Right atrium auricular region (tissue), 2 donors: ENCODE measurements at regions not wholly inside any gene's neighbourhood (a gene's known extent, or its start where the extent isn't known, plus 50 kb on each side); places are given as distances from the start of the nearest gene placed in this dataset.

Experiments used
- DNase-seq: peaks from one replicate; pipeline ENCODE4 v3.0.0-alpha.2; 2019; ENCODE audit warnings: low spot score
- H3K27ac ChIP-seq, 2 donors: fragments of 200-600 bp; sonication (generic); 1 replicate in 1 of 2; 2 replicates in 1 of 2; pipeline ENCODE4 v1.5.1; 2016 to 2019
- H3K27me3 ChIP-seq, 2 donors: fragments of 200-600 bp; sonication (generic); one replicate each; pipeline versions ENCODE4 v1.5.1 to v1.6.0; 2017 to 2019
- H3K36me3 ChIP-seq: fragments of 200-600 bp; sonication (generic); one replicate; pipeline ENCODE4 v1.5.1; 2016
- H3K4me1 ChIP-seq, 2 donors: fragments of 200-600 bp; sonication (generic); one replicate each; pipeline versions ENCODE4 v1.5.1 to v1.6.0; 2017 to 2019
- H3K4me3 ChIP-seq, 2 donors: fragments of 200-600 bp; sonication (generic); 1 replicate in 1 of 2; 2 replicates in 1 of 2; pipeline ENCODE4 v1.5.1; 2017 to 2019; ENCODE audit warnings: mild to moderate bottlenecking in 1 of 2, moderate library complexity in 1 of 2
- H3K9me3 ChIP-seq, 2 donors: fragments of 200-600 bp; sonication (generic); one replicate each; pipeline ENCODE4 v1.5.1; 2019
- CTCF ChIP-seq, 2 donors: fragments of 200-600 bp; sonication (generic); IDR thresholded peaks; one replicate each; pipeline ENCODE4 v1.5.1; 2019; ENCODE audit warnings: antibody characterized with exemption in 2 of 2

GRCh38 chr2:20507711-20508110, 60.8 kb downstream of the RHOB start:
- Histone ChIP-seq H3K9me3 (no peaks in the 10 kb centered on the region), H3K4me1 (no peaks in the 10 kb centered on the region), H3K27me3 (no peaks in the 10 kb centered on the region), H3K27ac (no peak overlapping the region), H3K4me3 (no peak overlapping the region), H3K36me3 (no peaks in the 10 kb centered on the region)
- DNase-seq, result no peak
- TF ChIP-seq CTCF (IDR thresholded peaks at IDR 0.05), result no peak

GRCh38 chr2:20509301-20509769, 62.5 kb downstream of the RHOB start:
- TF ChIP-seq CTCF (IDR thresholded peaks at IDR 0.05), result no peak
- Histone ChIP-seq H3K27me3 (no peaks in the 10 kb centered on the region), H3K36me3 (no peaks in the 10 kb centered on the region), H3K4me3 (no peak overlapping the region), H3K4me1 (no peaks in the 10 kb centered on the region), H3K9me3 (no peaks in the 10 kb centered on the region), H3K27ac (no peak overlapping the region)
- no peak for DNase-seq

- Histone ChIP-seq H3K27me3 (no peaks in the 10 kb centered on the region), H3K36me3 (no peaks in the 10 kb centered on the region), H3K9me3 (no peaks in the 10 kb centered on the region), H3K4me1 (no peaks in the 10 kb centered on the region), H3K27ac (no peak overlapping the region), H3K4me3 (no peak overlapping the region)
- DNase-seq, result no peak
- TF ChIP-seq CTCF (IDR thresholded peaks at IDR 0.05), result no peak
Measured at GRCh38 chr2:20509770-20510490, 63.1 kb downstream of the RHOB start.

GRCh38 chr2:20511130-20511529, 64.3 kb downstream of the RHOB start:
- Histone ChIP-seq H3K27me3 (no peaks in the 10 kb centered on the region), H3K4me1 (no peaks in the 10 kb centered on the region), H3K9me3 (no peaks in the 10 kb centered on the region), H3K27ac (no peak overlapping the region), H3K36me3 (no peaks in the 10 kb centered on the region), H3K4me3 (no peak overlapping the region)
- no peak for DNase-seq
- TF ChIP-seq CTCF (IDR thresholded peaks at IDR 0.05), result no peak

GRCh38 chr2:20512061-20512605, 65.3 kb downstream of the RHOB start:
- Histone ChIP-seq H3K4me3 (no peak overlapping the region), H3K4me1 (no peaks in the 10 kb centered on the region), H3K36me3 (no peaks in the 10 kb centered on the region), H3K27ac (no peak overlapping the region), H3K9me3 (no peaks in the 10 kb centered on the region), H3K27me3 (no peaks in the 10 kb centered on the region)
- DNase-seq, result no peak
- TF ChIP-seq CTCF (IDR thresholded peaks at IDR 0.05), result no peak

- no peaks in the 10 kb centered on the region for H3K9me3 ChIP-seq
- no peak overlapping the region for H3K4me3 ChIP-seq
- no peak overlapping the region for H3K27ac ChIP-seq
- no peak for TF ChIP-seq CTCF (IDR thresholded peaks at IDR 0.05)
- H3K36me3 ChIP-seq, result no peaks in the 10 kb centered on the region
- DNase-seq, result no peak
- H3K4me1 ChIP-seq, result no peaks in the 10 kb centered on the region
- no peaks in the 10 kb centered on the region for H3K27me3 ChIP-seq
Measured at GRCh38 chr2:20513946-20514345, 67.1 kb downstream of the RHOB start.
